ENCODE measurements at regions not wholly inside any gene's neighbourhood (a gene's known extent, or its start where the extent isn't known, plus 50 kb on each side); places are given as distances from the start of the nearest gene placed in this dataset.
A peak's percentile ranks its signal among the peaks of the same experiment; 100 is the strongest.

GRCh38 chr5:155144956-155145355 lies 131.4 kb downstream of the KIF4B start:
- POLR2A ChIA-PET: no interaction called here

GRCh38 chr5:155147222-155147621 lies 133.7 kb downstream of the KIF4B start:
- Histone ChIP-seq H3K9me3 (replicated peaks; ENCODE audit: control insufficient read depth, insufficient read depth, low read depth, low read length) (no peaks in the 10 kb centered on the region), H3K9me1 (ENCODE audit: control insufficient read depth, insufficient read depth, low read length) (no peaks in the 10 kb centered on the region), H2AFZ (ENCODE audit: low read depth, low read length) (no peak overlapping the region), H3K36me3 (ENCODE audit: control insufficient read depth, insufficient read depth, low read length) (no peaks in the 10 kb centered on the region), H3K9ac (ENCODE audit: insufficient read depth in 1 of 2, low read depth in 2 of 2, low read length in 2 of 2) (no peak overlapping the region), H3K79me2 (ENCODE audit: control insufficient read depth, insufficient read depth, low read length) (no peaks in the 10 kb centered on the region), H3K27me3 (ENCODE audit: control insufficient read depth in 2 of 2, insufficient read depth in 2 of 2, low read length in 2 of 2) (no peaks in the 10 kb centered on the region), H4K20me1 (replicated peaks; ENCODE audit: control insufficient read depth, insufficient read depth, low read length) (no peaks in the 10 kb centered on the region), H3K4me2 (ENCODE audit: insufficient read depth, low read length) (no peak overlapping the region), H3K27ac (ENCODE audit: extremely low read depth, low read depth, low read length) (no peak overlapping the region), H3K4me1 (replicated peaks in 1 of 2; ENCODE audit: control insufficient read depth in 2 of 2, insufficient read depth in 2 of 2, low read length in 2 of 2) (no peaks in the 10 kb centered on the region), H3K4me3 (no peak overlapping the region)
- FAIRE-seq (no peak), DNase-seq (ENCODE audit: extremely low read depth in 1 of 4, low spot score in 3 of 4) (peak in 2 of 4 experiments; percentile 3 to 15), ATAC-seq (peak; percentile 34; the same call in 1 of the 3 replicates)
- in situ Hi-C loops (cut with MboI) (no loop called here), intact Hi-C loops (cut with micrococcal nuclease) (loop anchor here (1.0 kb wide), 1 partner anchor 497 kb away; no protein-coding TSS in a partner anchor)
- WGBS (ENCODE audit: insufficient coverage, low coverage, missing lambda C conversion rate): 0% methylated on average over 2 of the region's 2 CpGs
- POLR2A ChIA-PET: no interaction called here
- CTCF ChIA-PET (ENCODE audit: low intra/inter-chr PET ratio): interaction anchor here (1.2 kb wide), 1 partner anchor 174 kb away, joined by 3 read pairs; no protein-coding TSS in a partner anchor
- no TSS peak for BruUV-seq (replicated peaks)
- 0 out of 2 replicates have a peak, but pooled peaks have one; percentile 7 for TF ChIP-seq REST (IDR thresholded peaks at IDR 0.05; ENCODE audit: borderline replicate concordance)
- TF ChIP-seq REST (CRISPR knock-in tag; IDR thresholded peaks at IDR 0.05; ENCODE audit: low read depth): no peak
- peak; percentile 45 to 50 for TF ChIP-seq RAD21 (CRISPR knock-in tag; conservative IDR thresholded peaks at IDR 0.05 in 1 of 2, IDR thresholded peaks at IDR 0.05 in 1 of 2)
- peak in 2 of 3 experiments; percentile 28 to 52; a peak in 3 of 6 replicates for TF ChIP-seq CTCF (IDR thresholded peaks at IDR 0.05 in 2 of 3, conservative IDR thresholded peaks at IDR 0.05 in 1 of 3; ENCODE audit: insufficient read depth in 2 of 3, low read depth in 1 of 3, low read length in 3 of 3)

More at GRCh38 chr5:155144956-155145355, 131.4 kb downstream of the KIF4B start:
- H2AFZ ChIP-seq (ENCODE audit: low read depth, low read length): no peak overlapping the region
- no peaks in the 10 kb centered on the region for H3K4me1 ChIP-seq (replicated peaks in 1 of 2; ENCODE audit: control insufficient read depth in 2 of 2, insufficient read depth in 2 of 2, low read length in 2 of 2)
- H4K20me1 ChIP-seq (replicated peaks; ENCODE audit: control insufficient read depth, insufficient read depth, low read length): no peaks in the 10 kb centered on the region
- H3K27me3 ChIP-seq (ENCODE audit: control insufficient read depth in 2 of 2, insufficient read depth in 2 of 2, low read length in 2 of 2): no peaks in the 10 kb centered on the region
- no peak overlapping the region for H3K4me3 ChIP-seq
- no peak for DNase-seq (ENCODE audit: extremely low read depth in 1 of 4, low spot score in 3 of 4)
- no peaks in the 10 kb centered on the region for H3K9me1 ChIP-seq (ENCODE audit: control insufficient read depth, insufficient read depth, low read length)
- in situ Hi-C loops (cut with MboI): loop anchor here (5.0 kb wide), 1 partner anchor 503 kb away; no protein-coding TSS in a partner anchor
- BruUV-seq (replicated peaks): no TSS peak
- H3K27ac ChIP-seq (ENCODE audit: extremely low read depth, low read depth, low read length): no peak overlapping the region
- FAIRE-seq: no peak
- H3K9ac ChIP-seq (ENCODE audit: insufficient read depth in 1 of 2, low read depth in 2 of 2, low read length in 2 of 2): no peak overlapping the region
- no peaks in the 10 kb centered on the region for H3K9me3 ChIP-seq (replicated peaks; ENCODE audit: control insufficient read depth, insufficient read depth, low read depth, low read length)
- ATAC-seq: no peak
- CTCF ChIA-PET (ENCODE audit: low intra/inter-chr PET ratio): no interaction called here
- no peak for TF ChIP-seq ZNF24 (IDR thresholded peaks at IDR 0.05)
- no peak for TF ChIP-seq KDM2B (CRISPR knock-in tag; IDR thresholded peaks at IDR 0.05)
- TF ChIP-seq FOS (IDR thresholded peaks at IDR 0.05; ENCODE audit: extremely low read depth, insufficient read length): no peak
- TF ChIP-seq SMARCC2 (IDR thresholded peaks at IDR 0.05; ENCODE audit: low read depth): no peak
- no peak for TF ChIP-seq MCM3 (IDR thresholded peaks at IDR 0.05)
- no peaks in the 10 kb centered on the region for H3K79me2 ChIP-seq (ENCODE audit: control insufficient read depth, insufficient read depth, low read length)
- H3K4me2 ChIP-seq (ENCODE audit: insufficient read depth, low read length): no peak overlapping the region
- intact Hi-C loops (cut with micrococcal nuclease): no loop called here
- H3K36me3 ChIP-seq (ENCODE audit: control insufficient read depth, insufficient read depth, low read length): no peaks in the 10 kb centered on the region
